Upper lobe of left lung (tissue), 4 donors: ENCODE measurements at regions not wholly inside any gene's neighbourhood (a gene's known extent, or its start where the extent isn't known, plus 50 kb on each side); places are given as distances from the start of the nearest gene placed in this dataset.

ENCODE experiments used
- EP300 ChIP-seq, 4 donors: sonication (generic); formaldehyde crosslinking; IDR thresholded peaks; one replicate each; pipeline ENCODE4 v1.5.1; 2017; ENCODE audit warnings: antibody characterized with exemption in 4 of 4, control low read depth in 2 of 4
- POLR2A ChIP-seq, 4 donors: fragments of 450-650 bp; IDR thresholded peaks; one replicate each; pipeline ENCODE4 v1.5.1; 2016 to 2017; ENCODE audit warnings: antibody characterized with exemption in 4 of 4, mild to moderate bottlenecking in 2 of 4
- POLR2AphosphoS5 ChIP-seq, 2 donors: sonication (generic); formaldehyde crosslinking; IDR thresholded peaks; one replicate each; pipeline ENCODE4 v1.5.1; 2017; ENCODE audit warnings: antibody characterized with exemption in 2 of 2
- TF ChIP-seq, protein P1 (sequence below), 6 experiments: fragments of 450-650 bp in 4 of 6; fragments of 200-600 bp in 2 of 6; sonication (generic) in 2 of 6; IDR thresholded peaks; one replicate each; pipeline ENCODE4 v1.5.1; 2016 to 2019; ENCODE audit warnings: antibody characterized with exemption in 6 of 6

GRCh38 chr6:141460743-141461484 lies 671.8 kb upstream of the GJE1 start:
- TF ChIP-seq, protein P1, sequence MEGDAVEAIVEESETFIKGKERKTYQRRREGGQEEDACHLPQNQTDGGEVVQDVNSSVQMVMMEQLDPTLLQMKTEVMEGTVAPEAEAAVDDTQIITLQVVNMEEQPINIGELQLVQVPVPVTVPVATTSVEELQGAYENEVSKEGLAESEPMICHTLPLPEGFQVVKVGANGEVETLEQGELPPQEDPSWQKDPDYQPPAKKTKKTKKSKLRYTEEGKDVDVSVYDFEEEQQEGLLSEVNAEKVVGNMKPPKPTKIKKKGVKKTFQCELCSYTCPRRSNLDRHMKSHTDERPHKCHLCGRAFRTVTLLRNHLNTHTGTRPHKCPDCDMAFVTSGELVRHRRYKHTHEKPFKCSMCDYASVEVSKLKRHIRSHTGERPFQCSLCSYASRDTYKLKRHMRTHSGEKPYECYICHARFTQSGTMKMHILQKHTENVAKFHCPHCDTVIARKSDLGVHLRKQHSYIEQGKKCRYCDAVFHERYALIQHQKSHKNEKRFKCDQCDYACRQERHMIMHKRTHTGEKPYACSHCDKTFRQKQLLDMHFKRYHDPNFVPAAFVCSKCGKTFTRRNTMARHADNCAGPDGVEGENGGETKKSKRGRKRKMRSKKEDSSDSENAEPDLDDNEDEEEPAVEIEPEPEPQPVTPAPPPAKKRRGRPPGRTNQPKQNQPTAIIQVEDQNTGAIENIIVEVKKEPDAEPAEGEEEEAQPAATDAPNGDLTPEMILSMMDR (IDR thresholded peaks at IDR 0.05), result no peak
- TF ChIP-seq POLR2AphosphoS5 (IDR thresholded peaks at IDR 0.05) (no peak), EP300 (IDR thresholded peaks at IDR 0.05) (no peak), POLR2A (IDR thresholded peaks at IDR 0.05) (no peak)
